ENCODE measurements at regions not wholly inside any gene's neighbourhood (a gene's known extent, or its start where the extent isn't known, plus 50 kb on each side); places are given as distances from the start of the nearest gene placed in this dataset.

DNA sequence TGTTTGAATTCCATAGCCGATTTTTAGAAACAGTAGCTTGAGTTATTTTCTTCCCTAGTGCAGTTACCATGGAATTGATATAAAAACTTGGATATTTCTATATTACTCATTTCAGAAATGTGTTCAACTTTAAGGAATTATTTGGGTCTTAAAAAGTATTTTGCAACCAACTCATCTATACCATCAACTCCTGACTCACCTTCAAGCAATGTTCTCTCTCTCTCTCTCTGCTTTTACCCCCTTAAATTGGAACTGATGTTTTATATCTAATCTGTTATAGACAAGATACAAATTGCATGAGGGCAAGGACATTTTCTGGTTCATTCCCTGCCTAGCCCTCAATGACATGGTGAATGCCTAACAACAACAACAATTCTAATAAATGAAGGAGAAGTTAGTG, 214.7 kb upstream of the NRIP1 start:
- Histone ChIP-seq H3K9me3 (no peaks in the 10 kb centered on the region), H3K27me3 (ENCODE audit: low read depth) (no peaks in the 10 kb centered on the region), H3K27ac (no peak overlapping the region), H3K36me3 (no peaks in the 10 kb centered on the region), H3K4me1 (no peaks in the 10 kb centered on the region), H3K4me3 (no peak overlapping the region)
- intact Hi-C loops (cut with DNase I), result no loop called here
- DNase-seq (no peak), ATAC-seq (no peak)
- TF ChIP-seq, protein P1, sequence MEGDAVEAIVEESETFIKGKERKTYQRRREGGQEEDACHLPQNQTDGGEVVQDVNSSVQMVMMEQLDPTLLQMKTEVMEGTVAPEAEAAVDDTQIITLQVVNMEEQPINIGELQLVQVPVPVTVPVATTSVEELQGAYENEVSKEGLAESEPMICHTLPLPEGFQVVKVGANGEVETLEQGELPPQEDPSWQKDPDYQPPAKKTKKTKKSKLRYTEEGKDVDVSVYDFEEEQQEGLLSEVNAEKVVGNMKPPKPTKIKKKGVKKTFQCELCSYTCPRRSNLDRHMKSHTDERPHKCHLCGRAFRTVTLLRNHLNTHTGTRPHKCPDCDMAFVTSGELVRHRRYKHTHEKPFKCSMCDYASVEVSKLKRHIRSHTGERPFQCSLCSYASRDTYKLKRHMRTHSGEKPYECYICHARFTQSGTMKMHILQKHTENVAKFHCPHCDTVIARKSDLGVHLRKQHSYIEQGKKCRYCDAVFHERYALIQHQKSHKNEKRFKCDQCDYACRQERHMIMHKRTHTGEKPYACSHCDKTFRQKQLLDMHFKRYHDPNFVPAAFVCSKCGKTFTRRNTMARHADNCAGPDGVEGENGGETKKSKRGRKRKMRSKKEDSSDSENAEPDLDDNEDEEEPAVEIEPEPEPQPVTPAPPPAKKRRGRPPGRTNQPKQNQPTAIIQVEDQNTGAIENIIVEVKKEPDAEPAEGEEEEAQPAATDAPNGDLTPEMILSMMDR (IDR thresholded peaks at IDR 0.05), result no peak

DNA sequence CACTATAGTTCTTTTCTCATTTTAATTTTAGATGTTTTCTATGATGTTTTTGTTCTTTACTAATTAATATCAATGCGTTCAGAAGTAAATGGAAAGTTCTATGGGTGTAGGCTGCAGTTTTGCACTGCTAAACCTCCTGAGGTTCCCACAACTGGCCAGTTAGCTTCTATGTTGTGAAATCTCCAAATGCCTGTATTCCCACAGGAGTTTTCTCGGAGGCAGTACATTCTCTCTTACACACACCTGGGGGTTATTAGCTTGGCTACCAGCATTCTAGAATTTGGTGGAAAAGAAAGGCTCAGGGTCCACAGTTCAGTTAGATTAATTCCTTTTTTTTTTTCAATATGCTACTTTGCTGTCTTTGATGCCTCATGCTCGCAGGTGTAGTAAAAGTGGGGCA, 216.9 kb upstream of the NRIP1 start:
- ATAC-seq, result no peak
- no peak overlapping the region for H3K4me3 ChIP-seq
- no peaks in the 10 kb centered on the region for H3K36me3 ChIP-seq
- H3K9me3 ChIP-seq, result no peaks in the 10 kb centered on the region
- no peak for DNase-seq
- no peaks in the 10 kb centered on the region for H3K4me1 ChIP-seq
- intact Hi-C loops (cut with DNase I), result no loop called here
- no peak overlapping the region for H3K27ac ChIP-seq
- TF ChIP-seq, protein P1 (IDR thresholded peaks at IDR 0.05), result no peak
- no peaks in the 10 kb centered on the region for H3K27me3 ChIP-seq (ENCODE audit: low read depth)

DNA sequence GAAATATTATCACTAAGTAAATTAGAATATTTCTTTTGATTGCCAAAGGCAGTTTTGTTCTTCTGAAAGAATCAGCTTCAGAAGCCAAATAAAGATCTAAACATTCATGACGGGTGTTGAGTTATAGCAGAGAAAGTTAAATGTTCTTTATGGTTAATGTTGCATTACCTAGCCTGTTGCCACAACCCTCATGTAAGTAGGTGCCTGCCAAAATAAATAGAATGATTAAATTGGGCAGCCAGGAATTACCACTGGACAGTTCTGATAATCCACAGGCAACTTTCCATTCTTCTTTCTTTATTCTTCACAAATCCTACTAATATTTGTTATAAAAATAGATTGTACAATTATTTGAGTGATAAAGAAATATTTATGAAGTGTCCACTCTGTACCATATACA, 217.9 kb upstream of the NRIP1 start:
- no peaks in the 10 kb centered on the region for H3K36me3 ChIP-seq
- no peaks in the 10 kb centered on the region for H3K4me1 ChIP-seq
- intact Hi-C loops (cut with DNase I), result no loop called here
- no peaks in the 10 kb centered on the region for H3K9me3 ChIP-seq
- DNase-seq, result no peak
- ATAC-seq, result no peak
- TF ChIP-seq, protein P1 (IDR thresholded peaks at IDR 0.05), result no peak
- no peak overlapping the region for H3K27ac ChIP-seq
- H3K4me3 ChIP-seq, result no peak overlapping the region
- H3K27me3 ChIP-seq (ENCODE audit: low read depth), result no peaks in the 10 kb centered on the region

DNA sequence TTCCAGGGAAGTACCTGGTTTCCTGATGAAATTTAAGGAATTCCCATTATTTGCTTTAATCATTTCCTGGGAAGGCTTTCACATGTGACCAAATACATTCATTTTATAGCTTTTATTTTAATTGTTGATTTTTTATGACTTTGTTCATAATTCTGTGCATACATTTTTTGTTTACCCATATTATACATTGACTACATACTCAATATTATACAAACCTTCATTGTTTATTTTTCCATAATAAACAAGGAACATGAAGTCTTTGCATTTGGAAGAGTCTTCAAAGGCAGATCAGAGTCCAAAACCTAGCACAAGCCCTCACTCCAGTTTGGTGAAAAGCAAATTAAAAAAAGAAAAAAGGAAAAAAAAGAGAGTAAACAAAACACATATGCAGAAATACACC, 218.3 kb upstream of the NRIP1 start:
- intact Hi-C loops (cut with DNase I), result no loop called here
- ATAC-seq, result no peak
- H3K36me3 ChIP-seq, result no peaks in the 10 kb centered on the region
- no peak overlapping the region for H3K4me3 ChIP-seq
- H3K27ac ChIP-seq, result no peak overlapping the region
- H3K27me3 ChIP-seq (ENCODE audit: low read depth), result no peaks in the 10 kb centered on the region
- H3K9me3 ChIP-seq, result no peaks in the 10 kb centered on the region
- TF ChIP-seq, protein P1 (IDR thresholded peaks at IDR 0.05), result no peak
- no peaks in the 10 kb centered on the region for H3K4me1 ChIP-seq
- no peak for DNase-seq

DNA sequence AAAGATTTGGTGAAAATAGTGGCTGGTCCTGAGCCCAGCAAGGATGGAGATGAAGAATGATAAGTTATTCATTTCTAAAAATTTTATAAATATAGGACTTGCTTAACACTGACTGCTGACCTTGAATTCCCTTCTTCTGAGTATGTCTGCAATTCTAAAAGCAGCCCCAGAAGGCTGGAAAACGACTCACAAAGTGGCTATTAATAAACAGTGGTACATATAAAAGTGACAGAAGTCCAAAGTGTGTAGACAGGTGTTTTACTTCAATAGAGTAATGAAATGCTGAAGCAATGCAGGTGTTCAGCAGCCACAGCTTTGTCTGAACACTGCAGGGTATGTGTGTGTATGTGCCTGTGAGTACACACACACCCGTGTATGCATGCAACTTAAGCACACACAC, 219.0 kb upstream of the NRIP1 start:
- intact Hi-C loops (cut with DNase I), result no loop called here
- H3K4me1 ChIP-seq, result no peaks in the 10 kb centered on the region
- ATAC-seq, result no peak

More for the DNA sequence above, 219.0 kb upstream of the NRIP1 start:
- no peak overlapping the region for H3K27ac ChIP-seq
- DNase-seq, result no peak
- H3K36me3 ChIP-seq, result no peaks in the 10 kb centered on the region
- H3K4me3 ChIP-seq, result no peak overlapping the region
- H3K9me3 ChIP-seq, result no peaks in the 10 kb centered on the region
- TF ChIP-seq, protein P1 (IDR thresholded peaks at IDR 0.05), result no peak
- H3K27me3 ChIP-seq (ENCODE audit: low read depth), result no peaks in the 10 kb centered on the region
